K562 (cell line): ENCODE measurements at regions not wholly inside any gene's neighbourhood (a gene's known extent, or its start where the extent isn't known, plus 50 kb on each side); places are given as distances from the start of the nearest gene placed in this dataset.

Experiments used
- ASH1L ChIP-seq: fragments of 450-650 bp; IDR thresholded peaks from 2 replicates; pipeline ENCODE4 v1.6.1; 2018; ENCODE audit warnings: borderline replicate concordance, mild to moderate bottlenecking, low read depth; ENCODE audit not compliant: partially characterized antibody
- BDP1 ChIP-seq: IDR thresholded peaks from 3 replicates; pipeline ENCODE4 v1.6.1; 2011; ENCODE audit not compliant: insufficient read length, insufficient read depth
- ETS2 ChIP-seq: IDR thresholded peaks from 2 replicates; pipeline ENCODE4 v1.6.1; 2016; ENCODE audit warnings: borderline replicate concordance, missing genetic modification characterization, mild to moderate bottlenecking, moderate library complexity, missing compliant biosample characterization; ENCODE audit not compliant: poor library complexity, severe bottlenecking
- FOXJ2 ChIP-seq: fragments of 200-800 bp; sonication (Bioruptor generic); IDR thresholded peaks from 2 replicates; pipeline ENCODE4 v1.6.1; 2016; ENCODE audit warnings: missing genetic modification characterization, missing compliant biosample characterization
- TCFL5 ChIP-seq: fragments of 250-450 bp; sonication (Bioruptor Pico); conservative IDR thresholded peaks from 2 replicates; pipeline ENCODE4 v1.6.1; 2021; ENCODE audit warnings: mild to moderate bottlenecking, moderate library complexity, matching md5 sums
- ZKSCAN8 ChIP-seq: fragments of 200-800 bp; sonication (Bioruptor generic); IDR thresholded peaks from 2 replicates; pipeline ENCODE4 v1.6.1; 2016; ENCODE audit warnings: missing genetic modification characterization, missing compliant biosample characterization
- TF ChIP-seq, protein P1 (sequence below): sonication (generic); formaldehyde crosslinking; IDR thresholded peaks from 2 replicates; pipeline ENCODE4 v1.8.0; 2023; ENCODE audit warnings: mild to moderate bottlenecking, missing genetic modification reagents
- TF ChIP-seq, protein P2 (sequence below), 2 experiments: fragments of 450-650 bp; IDR thresholded peaks; 2 replicates each; pipeline ENCODE4 v1.6.1; 2016
- TF ChIP-seq, protein P3 (sequence below): fragments of 450-650 bp; IDR thresholded peaks from 2 replicates; pipeline ENCODE4 v1.6.1; 2017; ENCODE audit warnings: antibody characterized with exemption

DNA sequence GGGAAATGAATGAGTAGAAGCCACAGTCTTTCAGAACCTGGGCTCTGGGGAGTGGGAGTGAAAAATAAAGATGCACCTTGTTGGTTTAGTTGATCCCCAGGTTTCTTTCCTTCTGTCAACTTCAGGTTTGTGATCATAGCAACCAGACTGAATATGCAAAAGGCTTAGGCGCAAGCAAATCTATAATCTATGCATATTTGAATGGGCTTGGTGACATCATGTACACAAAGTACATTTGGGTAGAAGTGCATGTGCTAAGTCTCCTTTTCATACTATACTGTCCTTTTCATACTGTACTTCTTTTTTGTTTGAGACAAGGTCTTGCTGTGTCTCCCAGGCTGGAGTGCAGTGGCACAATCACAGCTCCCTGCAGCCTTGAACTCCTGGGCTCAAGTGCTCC, 132.4 kb upstream of the C2CD4B start (continued):
- TF ChIP-seq ETS2 (no peak), ASH1L (no peak), TCFL5 (CRISPR knock-in tag) (no peak), ZKSCAN8 (CRISPR knock-in tag) (no peak), BDP1 (no peak), FOXJ2 (tag) (no peak)
- TF ChIP-seq, protein P1, sequence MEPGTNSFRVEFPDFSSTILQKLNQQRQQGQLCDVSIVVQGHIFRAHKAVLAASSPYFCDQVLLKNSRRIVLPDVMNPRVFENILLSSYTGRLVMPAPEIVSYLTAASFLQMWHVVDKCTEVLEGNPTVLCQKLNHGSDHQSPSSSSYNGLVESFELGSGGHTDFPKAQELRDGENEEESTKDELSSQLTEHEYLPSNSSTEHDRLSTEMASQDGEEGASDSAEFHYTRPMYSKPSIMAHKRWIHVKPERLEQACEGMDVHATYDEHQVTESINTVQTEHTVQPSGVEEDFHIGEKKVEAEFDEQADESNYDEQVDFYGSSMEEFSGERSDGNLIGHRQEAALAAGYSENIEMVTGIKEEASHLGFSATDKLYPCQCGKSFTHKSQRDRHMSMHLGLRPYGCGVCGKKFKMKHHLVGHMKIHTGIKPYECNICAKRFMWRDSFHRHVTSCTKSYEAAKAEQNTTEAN (CRISPR knock-in tag) = no peak
- TF ChIP-seq, protein P2, sequence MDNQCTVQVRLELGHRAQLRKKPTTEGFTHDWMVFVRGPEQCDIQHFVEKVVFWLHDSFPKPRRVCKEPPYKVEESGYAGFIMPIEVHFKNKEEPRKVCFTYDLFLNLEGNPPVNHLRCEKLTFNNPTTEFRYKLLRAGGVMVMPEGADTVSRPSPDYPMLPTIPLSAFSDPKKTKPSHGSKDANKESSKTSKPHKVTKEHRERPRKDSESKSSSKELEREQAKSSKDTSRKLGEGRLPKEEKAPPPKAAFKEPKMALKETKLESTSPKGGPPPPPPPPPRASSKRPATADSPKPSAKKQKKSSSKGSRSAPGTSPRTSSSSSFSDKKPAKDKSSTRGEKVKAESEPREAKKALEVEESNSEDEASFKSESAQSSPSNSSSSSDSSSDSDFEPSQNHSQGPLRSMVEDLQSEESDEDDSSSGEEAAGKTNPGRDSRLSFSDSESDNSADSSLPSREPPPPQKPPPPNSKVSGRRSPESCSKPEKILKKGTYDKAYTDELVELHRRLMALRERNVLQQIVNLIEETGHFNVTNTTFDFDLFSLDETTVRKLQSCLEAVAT (IDR thresholded peaks at IDR 0.05) = no peak
- TF ChIP-seq, protein P3, sequence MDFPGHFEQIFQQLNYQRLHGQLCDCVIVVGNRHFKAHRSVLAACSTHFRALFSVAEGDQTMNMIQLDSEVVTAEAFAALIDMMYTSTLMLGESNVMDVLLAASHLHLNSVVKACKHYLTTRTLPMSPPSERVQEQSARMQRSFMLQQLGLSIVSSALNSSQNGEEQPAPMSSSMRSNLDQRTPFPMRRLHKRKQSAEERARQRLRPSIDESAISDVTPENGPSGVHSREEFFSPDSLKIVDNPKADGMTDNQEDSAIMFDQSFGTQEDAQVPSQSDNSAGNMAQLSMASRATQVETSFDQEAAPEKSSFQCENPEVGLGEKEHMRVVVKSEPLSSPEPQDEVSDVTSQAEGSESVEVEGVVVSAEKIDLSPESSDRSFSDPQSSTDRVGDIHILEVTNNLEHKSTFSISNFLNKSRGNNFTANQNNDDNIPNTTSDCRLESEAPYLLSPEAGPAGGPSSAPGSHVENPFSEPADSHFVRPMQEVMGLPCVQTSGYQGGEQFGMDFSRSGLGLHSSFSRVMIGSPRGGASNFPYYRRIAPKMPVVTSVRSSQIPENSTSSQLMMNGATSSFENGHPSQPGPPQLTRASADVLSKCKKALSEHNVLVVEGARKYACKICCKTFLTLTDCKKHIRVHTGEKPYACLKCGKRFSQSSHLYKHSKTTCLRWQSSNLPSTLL = no peak
